HG03066 (cell line): ENCODE measurements at regions not wholly inside any gene's neighbourhood (a gene's known extent, or its start where the extent isn't known, plus 50 kb on each side); places are given as distances from the start of the nearest gene placed in this dataset.

Experiments
- ATAC-seq: cut with Tn5 transposase; IDR thresholded peaks from one replicate; pipeline ENCODE4 v1.9.1; 2021; ENCODE audit warnings: low read depth; ENCODE audit not compliant: unreplicated experiment

DNA sequence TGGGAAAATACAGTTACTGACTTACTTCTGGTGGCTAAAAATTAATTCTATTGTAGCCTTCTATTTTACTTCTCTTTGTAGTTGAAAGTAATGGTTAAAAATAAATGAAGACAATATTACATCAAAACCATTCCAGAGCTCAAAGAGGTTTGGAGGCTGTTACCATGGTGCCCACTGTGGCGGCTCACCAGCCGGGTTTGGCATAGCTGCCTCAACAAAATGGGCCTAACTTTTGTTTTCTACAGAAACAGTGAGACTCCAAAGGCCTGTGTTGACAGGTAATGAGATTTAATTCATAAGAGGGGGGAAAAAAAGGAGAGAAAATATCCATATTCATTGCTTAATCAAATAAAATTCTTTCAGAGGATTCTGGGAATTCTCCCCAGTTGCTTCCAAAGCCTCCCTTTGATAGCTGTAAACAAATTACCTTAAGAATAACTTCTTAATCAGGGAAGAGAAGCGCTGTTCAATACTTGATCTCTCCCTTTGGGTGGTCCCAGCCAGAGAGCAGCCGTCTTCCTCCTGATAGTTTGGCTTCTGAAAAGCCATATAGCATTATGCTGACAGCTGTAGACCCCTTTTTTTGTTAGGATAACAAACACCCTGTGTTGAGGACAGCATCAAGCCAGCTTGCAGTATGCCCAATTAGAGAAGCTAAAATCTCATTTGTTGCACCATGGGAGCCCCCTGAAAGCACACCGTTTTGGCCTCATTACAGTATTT is 266.8 kb downstream of the NEDD1 start:
- no peak for ATAC-seq

DNA sequence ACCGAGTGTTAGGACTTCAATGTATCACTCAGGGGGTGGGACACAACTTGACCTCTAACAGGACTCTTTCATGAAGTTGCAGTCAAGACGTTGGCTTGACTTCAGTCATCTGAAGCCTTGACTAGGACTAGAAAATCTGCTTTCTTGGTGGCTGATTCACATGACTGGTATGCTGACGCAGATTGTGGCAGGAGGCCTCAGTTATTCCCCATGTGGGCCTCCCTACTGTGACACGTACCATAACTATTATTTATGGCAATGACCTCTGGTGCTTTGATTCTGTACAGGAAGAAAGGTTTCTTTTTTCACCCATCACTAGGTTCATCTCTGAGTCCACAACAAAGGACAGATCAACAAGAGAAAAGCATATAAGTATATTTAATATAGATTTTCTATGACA is 270.4 kb downstream of the NEDD1 start:
- ATAC-seq, result no peak

DNA sequence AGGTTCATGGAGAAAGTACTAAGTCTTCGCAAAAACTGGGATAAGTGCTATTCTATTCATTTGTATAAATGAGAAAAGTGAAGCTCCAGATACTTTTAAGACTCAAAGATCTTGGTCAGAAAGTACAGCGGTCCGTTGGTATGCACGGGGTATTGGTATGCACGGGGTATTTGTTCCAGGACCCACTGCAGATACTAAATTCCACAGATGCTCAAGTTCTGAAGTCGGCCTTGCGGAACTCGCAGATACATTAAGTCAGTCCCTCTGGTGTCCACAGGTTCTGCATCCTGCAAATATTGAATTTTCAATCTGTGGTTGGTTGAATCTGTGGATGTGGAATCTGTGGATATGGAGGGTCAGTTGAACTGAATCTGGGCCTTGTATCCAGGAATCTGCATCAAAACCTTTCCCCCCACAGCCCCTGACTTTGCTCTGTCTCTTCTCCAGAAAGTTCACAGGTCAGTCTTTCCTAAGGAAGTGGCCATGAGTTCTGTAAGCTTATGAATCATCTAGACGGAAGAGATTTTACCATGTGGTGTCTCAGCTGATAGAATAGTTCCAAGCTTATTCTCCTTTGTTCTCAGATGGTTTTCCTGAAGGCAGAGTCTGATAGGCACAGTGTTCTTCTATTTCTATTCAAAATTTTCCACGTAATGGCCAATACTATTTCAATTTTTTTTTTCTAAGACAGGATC is 274.7 kb downstream of the NEDD1 start:
- ATAC-seq, result no peak

DNA sequence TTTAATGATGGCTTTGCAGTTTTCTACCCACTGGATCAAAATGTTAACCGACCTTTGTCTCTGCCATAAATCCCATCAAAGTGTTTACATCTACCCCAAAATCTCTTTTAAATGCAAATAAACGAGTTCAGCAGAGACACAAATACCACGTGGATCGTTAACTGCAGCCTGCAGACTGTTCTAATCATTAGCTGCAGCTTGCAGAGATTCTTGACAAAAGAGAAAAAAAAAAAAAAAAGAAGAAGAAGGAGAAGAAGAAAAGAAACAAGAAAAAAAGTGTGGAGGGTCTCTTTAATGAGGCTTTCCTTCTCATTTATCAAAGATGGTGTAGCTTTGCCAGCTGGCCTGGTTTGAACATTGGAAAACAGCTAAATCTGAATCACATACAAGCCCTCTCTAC is 275.7 kb downstream of the NEDD1 start:
- ATAC-seq, result no peak

DNA sequence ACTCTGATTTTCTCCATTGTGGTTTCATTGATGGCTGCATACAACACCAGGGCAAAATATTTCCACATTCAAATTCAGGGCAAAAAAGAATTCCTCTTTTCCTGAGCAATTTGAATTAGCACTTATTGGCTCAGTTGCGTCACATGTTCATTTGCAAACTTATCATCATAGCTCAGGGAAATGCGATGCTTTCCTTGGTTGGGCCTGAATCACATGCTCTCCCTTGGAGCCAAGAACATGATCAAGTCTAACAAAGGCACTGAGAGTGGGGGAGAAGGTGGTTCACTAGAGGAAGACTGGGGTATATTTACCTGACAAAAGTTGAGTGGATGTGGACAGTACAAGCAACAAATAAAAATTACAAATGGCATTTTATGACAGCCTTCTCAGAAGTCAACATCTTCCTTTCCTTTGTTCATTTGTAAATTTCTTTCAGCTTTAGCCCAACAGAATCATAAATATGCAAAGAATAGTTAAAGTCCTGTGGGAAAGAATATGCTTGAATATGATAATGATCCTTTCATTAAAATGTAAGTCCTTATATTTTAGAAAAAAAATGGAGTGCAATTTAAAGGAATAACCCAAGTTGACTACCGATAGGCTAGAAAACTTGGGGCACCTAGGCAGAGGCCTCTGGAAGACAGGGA is 277.2 kb downstream of the NEDD1 start:
- ATAC-seq, result no peak

DNA sequence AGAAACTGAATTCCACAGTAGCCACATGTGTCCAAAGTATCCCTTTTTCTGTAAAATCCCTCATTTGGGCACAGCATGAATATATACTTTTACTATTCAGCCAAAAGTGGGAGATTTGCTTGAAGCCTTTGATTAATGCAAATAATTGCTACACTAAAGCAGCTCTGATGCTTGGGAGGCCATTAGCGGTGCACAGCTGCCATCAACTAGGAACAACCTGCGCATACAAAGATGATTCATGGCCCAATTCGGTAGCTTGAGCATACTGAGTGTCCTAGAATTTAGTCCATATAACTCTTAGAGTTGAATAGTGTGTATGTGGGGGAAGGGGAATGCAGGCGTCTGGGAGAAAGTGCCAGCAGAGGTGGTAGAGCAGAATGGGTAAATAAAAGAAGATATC is 277.0 kb upstream of the RMST start:
- ATAC-seq, result no peak

DNA sequence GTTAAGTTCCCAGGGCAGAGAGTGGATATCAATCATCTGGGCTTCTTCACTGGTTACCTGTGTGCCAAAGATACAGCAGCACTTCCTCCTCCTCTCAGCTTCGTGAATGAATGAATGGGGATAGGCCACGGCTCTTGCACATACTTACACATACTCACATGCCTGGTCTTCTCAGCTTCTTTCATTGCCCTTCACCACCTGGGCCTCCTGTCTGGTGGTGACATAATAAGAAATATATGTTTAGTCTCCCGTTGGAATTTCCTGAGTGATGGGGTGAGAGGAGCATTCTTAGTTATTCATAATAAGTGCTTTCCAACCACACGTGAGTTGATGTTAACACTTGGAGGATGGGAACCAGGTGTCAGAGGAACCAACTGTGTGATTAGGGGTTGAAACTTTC is 268.1 kb upstream of the RMST start:
- no peak for ATAC-seq

DNA sequence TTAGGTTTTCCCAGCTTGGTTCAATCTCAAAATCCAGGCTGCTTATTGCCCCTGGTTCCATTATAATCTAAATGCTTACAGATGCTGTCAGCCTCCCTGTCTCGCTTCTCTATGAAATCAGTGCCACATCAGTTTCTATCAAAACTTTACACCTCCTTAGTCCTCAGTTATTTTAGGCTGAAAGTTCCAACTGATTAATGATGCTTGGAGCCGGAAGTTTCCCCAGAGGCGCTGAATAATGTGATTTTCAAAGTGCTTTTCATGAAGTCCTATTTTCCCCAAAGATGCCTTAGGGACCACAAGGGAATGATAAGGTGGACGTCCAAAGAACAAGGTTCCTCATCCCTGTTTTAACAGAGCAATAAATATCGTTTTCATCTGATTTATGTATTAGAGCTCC is 262.4 kb upstream of the RMST start:
- no peak for ATAC-seq

DNA sequence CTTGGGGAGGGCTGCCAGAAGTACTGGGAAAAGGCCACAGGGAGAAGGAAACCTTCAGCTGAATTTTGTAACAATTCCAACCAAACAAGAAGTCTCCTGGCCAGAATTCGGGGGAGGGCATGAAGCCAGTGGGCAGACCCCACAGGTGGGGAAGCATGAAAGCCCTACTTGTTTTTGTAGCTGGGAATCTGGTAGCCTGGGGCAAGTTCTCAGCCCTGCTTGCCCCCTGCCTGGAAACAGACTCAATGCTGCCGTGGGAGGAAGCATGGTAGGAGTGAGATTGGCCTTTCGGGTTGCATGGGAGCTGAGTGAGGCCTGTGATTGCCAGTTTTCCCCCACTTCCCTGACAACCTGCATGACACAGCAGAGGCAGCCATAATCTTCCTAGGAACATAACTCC is 259.2 kb upstream of the RMST start:
- no peak for ATAC-seq

DNA sequence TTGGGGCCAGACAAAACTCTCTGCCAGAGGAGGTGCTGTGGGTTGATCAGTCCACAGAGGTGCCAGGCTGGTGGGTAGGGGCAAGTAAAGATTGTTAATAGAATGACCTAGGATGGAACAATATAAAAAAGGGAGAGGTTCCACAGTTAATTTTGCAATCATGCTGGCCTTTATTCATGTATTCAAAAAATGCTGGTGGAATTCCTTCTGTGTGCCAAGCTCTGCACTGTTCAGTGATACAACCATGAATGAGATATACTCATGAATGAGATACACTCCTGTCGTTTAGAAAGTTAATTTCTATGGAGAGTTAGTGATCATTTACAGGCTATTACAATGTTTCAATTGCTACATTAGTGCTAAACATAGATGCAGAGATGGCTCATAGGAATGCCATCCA is 252.6 kb upstream of the RMST start:
- ATAC-seq, result no peak

DNA sequence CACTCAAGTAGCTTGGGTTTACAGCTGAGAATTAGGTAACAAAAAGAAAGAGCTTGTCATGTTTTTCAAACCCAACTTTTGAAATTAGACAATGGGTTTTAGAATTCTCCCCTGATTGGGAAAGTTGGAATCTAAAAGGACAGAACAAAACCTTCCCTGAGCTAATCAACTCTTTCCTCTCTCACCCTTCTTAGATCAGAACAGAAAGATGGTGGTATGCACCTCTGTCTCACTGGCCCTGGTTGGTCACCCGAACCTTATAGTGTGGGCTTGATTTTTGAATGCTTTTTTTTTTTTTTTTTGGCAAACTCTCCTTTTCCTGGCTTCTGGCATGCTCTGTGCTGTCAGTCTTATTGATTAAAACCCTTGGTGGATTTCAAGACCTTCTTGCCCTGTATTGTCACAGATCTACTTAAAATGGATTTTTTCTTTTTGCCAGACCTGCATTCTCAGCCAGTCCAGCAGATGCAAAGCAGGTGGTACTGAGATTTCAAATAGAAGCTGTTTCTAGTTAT is 251.1 kb upstream of the RMST start:
- ATAC-seq, result no peak

DNA sequence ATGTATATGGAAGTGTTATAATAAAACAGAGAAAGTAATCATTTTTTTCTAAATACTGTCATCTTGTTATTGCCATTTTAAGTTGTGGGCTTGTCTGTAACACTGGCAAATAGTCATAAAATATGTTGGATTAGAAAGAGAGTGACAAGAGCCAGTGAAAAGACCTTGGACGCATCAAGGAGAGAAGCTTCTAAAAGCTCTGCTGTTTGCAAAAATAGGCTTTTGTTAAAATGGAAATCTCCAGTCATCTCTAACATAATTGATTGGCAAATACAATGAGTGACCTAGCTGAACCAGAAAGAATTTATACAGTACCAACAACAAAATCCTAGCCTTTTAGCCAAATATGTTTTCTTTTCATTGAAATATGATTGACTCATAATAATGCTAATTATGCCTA is 245.8 kb upstream of the RMST start:
- no peak for ATAC-seq

DNA sequence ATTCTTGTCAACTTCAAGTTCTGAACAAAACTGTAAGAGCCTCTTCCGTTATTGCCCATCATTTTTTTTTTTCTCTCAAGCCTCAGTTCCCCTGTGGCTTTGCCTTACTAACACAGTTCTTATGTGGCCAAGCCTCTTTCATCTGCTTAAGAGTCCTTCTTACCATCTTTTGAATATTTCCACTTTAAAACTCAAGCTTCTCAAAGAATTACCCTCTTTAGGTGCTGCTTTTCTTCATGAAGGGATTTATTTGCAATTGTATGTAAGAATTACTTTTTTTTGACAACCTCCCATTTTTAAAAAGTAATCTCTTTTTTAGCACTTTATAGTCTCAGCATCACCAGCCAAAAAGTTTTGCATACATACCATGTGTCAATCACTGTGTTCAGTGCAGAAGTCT is 240.2 kb upstream of the RMST start:
- ATAC-seq, result no peak

DNA sequence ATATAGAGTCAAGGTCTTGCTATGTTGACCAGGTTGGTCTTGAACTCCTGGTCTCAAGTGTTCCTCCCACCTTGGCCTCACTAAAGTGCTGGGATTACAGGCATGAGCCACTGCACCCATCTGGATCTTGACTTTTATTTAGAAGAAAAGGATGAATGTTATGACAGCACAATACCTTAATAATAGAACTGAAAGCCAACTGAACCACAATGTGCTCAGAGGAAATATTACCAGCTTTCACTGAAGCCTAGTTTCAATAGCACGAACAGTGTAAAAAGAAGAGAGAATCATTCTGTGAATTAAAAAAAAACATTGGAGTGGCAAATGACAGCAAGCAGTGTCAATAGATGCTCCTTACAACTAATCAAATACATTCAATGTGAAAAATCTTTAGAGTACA is 239.2 kb upstream of the RMST start:
- no peak for ATAC-seq

DNA sequence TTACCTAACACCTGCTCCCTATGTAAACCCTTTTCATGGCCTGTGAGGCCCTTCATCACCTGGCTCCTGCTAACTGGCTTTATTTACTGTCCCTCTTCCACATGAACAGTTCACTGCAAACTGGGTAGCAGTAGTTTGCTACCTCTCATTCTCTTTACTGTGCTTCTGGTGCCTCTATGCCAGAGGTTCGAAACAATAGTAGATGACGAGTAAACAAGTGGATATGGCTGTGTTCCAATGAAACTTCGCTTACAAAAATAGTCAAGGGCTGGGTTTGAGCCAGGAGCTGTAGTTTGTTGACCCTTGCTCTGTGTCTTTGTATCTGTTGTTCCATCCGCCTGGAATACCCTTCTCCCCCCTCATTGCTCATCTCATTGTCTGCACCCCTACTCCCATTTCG is 233.6 kb upstream of the RMST start:
- ATAC-seq, result no peak

DNA sequence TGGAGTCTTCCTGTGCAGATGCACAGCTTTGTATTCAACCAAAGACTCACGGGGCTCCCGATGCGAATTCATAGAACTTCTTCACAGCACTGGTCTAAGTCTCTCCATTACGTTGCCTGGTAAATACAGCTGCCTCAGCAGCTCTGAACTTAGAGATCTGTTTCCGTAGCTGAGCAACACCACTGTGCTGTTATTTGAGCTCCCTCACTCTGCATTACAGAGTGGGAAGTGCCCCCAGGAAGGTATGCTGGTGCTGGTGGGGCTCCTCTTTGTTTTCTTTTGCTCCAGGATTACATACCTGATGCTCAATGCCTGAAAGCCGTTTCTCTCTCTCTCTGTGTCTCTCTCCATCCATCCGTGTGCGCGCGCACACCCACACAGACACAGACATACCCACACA is 227.5 kb upstream of the RMST start:
- ATAC-seq, result no peak

DNA sequence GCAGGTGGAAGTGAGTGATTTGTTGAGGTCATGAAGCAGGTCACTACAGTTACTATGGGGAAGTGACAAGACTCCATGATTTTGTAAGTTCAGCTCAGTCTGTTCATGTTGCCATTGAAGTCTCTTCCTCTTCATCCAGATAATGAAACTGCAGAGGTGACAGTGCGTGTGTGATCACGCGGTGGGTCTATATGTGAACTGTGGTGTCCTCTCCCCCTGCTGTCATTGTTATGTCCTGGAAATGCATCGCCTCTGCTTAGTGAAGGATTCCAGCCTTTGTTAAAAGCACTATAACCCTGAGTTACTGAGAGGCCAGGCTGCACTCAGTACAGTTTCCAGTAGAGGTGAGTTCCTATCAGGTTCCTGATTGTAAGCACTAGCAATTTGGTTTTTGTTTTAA is 216.2 kb upstream of the RMST start:
- ATAC-seq, result no peak

DNA sequence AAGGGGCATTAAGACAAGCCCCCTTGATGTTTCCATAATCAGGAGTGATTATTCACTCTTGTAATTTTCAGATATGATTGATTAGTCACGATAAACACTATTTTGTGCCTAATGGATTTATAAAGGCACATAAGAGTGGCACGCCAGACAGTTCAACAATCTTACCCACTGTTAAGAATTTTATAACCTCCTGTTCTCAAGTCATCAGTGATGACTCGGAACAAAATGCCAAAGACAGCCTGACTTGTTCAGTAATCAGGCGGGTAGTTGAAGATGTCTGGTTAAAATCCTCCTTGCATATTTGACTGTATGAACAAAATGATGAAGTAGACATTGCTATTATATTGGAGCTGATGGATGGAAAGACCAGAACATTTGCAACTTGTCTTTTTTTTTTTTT is 212.1 kb upstream of the RMST start:
- no peak for ATAC-seq

DNA sequence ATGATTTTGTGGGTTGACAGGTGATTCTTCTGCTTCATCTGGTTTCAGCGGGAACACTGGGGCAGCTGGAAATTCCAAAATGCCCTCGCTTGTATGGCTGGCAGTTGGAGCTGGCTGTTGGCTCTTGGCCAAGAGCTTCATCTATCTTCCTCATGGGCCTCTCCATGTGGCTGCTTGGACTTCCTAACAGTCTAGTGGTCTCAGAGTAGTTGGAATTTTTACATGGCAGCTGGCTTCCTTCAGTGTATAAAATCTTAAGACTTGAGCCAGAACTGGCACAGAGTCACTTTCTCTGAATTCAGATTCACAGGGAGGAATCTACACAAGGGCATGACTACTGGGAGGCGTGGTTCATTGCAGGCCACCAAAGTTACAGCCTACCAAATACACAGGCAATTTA is 204.9 kb upstream of the RMST start:
- no peak for ATAC-seq

DNA sequence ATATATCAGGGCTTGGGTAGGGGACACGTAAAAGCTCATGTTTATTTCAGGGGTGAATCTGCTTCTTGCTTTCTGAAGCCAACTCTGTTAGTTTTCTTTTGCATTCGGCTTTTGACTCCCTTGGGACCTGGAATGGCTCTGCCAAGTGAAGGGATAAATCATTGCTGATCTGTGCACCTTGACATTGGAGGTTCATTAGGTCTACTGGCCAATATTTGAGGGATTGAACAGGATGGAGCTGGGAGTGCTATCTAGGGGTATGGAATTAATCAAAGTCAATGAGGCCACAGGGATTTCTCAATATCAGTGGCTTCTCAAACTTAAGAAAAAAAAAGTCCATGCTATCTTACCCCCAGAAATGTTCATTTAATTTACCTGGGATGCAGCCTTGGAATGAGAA is 203.5 kb upstream of the RMST start:
- no peak for ATAC-seq

DNA sequence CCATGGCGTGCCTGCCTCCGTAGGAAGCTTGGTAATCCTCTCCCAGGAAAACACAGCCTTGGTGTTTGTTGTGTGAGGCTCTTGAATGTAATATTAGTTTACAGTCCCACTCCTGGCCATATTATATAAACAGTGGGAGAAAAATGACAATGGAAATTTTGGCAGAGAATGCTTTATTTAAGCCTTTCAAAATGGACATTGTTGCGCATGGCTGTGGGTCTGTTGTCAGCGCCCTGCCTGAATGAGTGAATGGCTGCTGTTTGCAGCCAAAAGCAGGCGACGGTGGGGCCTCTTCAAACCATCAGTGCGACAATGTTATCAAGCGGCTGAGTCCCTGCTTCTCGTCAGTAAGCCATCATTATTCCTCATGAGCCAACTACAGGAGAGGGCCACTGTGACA is 201.8 kb upstream of the RMST start:
- no peak for ATAC-seq

DNA sequence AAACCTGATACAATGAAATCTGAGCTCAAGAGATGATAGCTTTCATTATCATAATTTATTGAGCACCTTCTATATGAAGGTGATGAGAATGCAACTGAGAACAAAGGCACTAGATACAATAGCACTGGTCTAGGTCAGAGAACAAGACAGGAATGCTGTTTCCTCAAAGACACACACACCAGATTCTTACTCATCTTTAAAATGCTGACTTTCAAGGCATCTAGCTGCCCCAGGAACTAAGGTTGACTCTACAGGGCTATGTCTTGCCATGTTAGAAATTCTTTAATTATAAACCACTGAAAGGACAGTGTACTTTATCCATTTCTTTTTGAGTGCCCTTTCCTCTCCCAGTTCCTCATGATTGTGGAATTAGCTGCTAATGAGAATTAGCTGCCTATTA is 195.4 kb upstream of the RMST start:
- ATAC-seq, result no peak
